ENCODE measurements at regions not wholly inside any gene's neighbourhood (a gene's known extent, or its start where the extent isn't known, plus 50 kb on each side); places are given as distances from the start of the nearest gene placed in this dataset.

- Histone ChIP-seq H3K4me3 (ENCODE audit: low read length) (no peak overlapping the region), H3K4me2 (ENCODE audit: low read depth, low read length, poor library complexity, severe bottlenecking) (no peak overlapping the region), H3K9me3 (ENCODE audit: low read length) (no peaks in the 10 kb centered on the region), H4K20me1 (ENCODE audit: insufficient read depth, low read depth, low read length) (no peaks in the 10 kb centered on the region), H3K27ac (ENCODE audit: low read length) (no peak overlapping the region), H2AFZ (ENCODE audit: low read length) (no peak overlapping the region), H3K9ac (ENCODE audit: low read length) (no peak overlapping the region), H3K27me3 (ENCODE audit: low read length) (0 out of 2 replicates have a peak, but pooled peaks cover 5% of the 10 kb centered on the region), H3K79me2 (ENCODE audit: low read length) (no peaks in the 10 kb centered on the region), H3K4me1 (ENCODE audit: low read length) (peaks cover 36% of the 10 kb centered on the region), H3K36me3 (ENCODE audit: insufficient read depth, low read length) (no peaks in the 10 kb centered on the region), H3K9me2 (replicated peaks; ENCODE audit: insufficient read depth, low read length) (no peaks in the 10 kb centered on the region)
- no peak for DNase-seq
Measured at GRCh38 chr14:22513066-22513812, 75.8 kb downstream of the DAD1 start.

DNA sequence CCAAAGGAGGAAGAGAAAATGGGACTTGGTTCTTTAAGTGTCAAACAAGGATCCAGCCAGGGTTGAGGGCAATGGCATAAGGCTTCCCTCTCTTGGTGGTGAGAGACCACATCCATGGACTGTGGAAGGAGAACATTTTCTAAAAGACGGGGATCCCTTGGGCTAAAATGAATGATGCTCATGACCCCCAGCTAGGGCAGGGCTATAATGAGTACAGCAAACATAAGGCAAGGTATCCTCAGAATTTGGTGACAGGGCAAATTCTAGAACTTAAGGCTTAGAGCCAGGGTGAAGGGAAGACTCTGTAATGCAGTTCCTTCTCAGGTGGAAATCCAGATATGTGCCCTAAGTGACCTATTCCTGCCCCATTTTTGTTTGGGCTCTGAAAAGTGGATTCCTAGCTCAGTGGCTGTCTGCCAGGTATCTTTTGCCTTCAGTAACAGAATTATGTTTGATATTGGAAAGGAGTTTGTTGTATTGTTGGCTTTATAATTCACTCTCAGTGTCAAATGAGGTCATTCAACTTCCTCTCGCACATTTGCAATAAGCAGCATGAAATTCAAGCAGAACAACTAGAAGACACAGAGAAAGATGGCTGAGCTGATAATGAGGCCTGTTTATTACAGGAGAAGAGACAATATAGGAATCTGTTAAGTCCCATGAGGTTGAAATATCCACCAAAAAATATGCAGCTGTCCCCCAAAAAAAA, 76.8 kb downstream of the DAD1 start:
- H3K4me3 ChIP-seq (ENCODE audit: low read length), result no peak overlapping the region
- H3K9ac ChIP-seq (ENCODE audit: low read length), result no peak overlapping the region
- 0 out of 2 replicates have a peak, but pooled peaks cover 5% of the 10 kb centered on the region for H3K27me3 ChIP-seq (ENCODE audit: low read length)
- H3K36me3 ChIP-seq (ENCODE audit: insufficient read depth, low read length), result no peaks in the 10 kb centered on the region
- H3K9me2 ChIP-seq (replicated peaks; ENCODE audit: insufficient read depth, low read length), result no peaks in the 10 kb centered on the region
- peaks cover 33% of the 10 kb centered on the region for H3K4me1 ChIP-seq (ENCODE audit: low read length)
- H3K79me2 ChIP-seq (ENCODE audit: low read length), result no peaks in the 10 kb centered on the region
- H2AFZ ChIP-seq (ENCODE audit: low read length), result no peak overlapping the region
- H3K4me2 ChIP-seq (ENCODE audit: low read depth, low read length, poor library complexity, severe bottlenecking), result no peak overlapping the region
- DNase-seq, result no peak
- H3K9me3 ChIP-seq (ENCODE audit: low read length), result no peaks in the 10 kb centered on the region
- no peaks in the 10 kb centered on the region for H4K20me1 ChIP-seq (ENCODE audit: insufficient read depth, low read depth, low read length)
- H3K27ac ChIP-seq (ENCODE audit: low read length), result no peak overlapping the region

DNA sequence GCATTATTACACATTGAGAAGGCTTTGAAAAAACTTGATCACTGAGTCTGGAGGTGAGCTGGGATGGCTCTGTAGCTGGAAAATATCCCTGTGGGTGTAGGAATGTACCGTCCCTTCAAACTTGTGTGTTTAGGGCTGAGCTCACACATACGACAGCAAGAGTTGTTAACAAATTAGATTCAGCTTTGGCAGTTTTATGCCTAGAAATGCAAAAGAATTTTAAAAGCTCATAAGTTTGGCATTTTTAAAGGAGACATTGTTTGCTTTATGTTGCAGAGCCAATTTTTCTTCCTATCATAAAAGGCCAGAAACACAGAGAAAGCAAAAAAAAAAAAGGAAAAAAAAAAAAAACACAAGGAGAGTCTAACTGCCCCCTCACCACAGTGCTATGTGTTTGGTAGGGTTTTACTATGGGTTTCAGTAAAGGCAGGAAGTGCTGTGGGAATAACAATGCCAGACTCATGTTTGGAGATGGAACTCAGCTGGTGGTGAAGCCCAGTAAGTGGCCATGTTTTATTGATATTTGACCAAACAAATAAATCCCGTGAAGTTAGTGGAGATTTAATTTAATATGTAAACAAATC, 78.4 kb downstream of the DAD1 start:
- Histone ChIP-seq H3K79me2 (ENCODE audit: low read length) (no peaks in the 10 kb centered on the region), H3K4me2 (ENCODE audit: low read depth, low read length, poor library complexity, severe bottlenecking) (no peak overlapping the region), H3K4me1 (ENCODE audit: low read length) (peaks cover 23% of the 10 kb centered on the region), H3K27ac (ENCODE audit: low read length) (no peak overlapping the region), H3K4me3 (ENCODE audit: low read length) (no peak overlapping the region), H4K20me1 (ENCODE audit: insufficient read depth, low read depth, low read length) (no peaks in the 10 kb centered on the region), H3K27me3 (ENCODE audit: low read length) (no peaks in the 10 kb centered on the region; the same call in 1 of the 2 replicates), H3K9ac (ENCODE audit: low read length) (no peak overlapping the region), H2AFZ (ENCODE audit: low read length) (no peak overlapping the region), H3K36me3 (ENCODE audit: insufficient read depth, low read length) (no peaks in the 10 kb centered on the region), H3K9me2 (replicated peaks; ENCODE audit: insufficient read depth, low read length) (no peaks in the 10 kb centered on the region), H3K9me3 (ENCODE audit: low read length) (no peaks in the 10 kb centered on the region)
- no peak for DNase-seq

DNA sequence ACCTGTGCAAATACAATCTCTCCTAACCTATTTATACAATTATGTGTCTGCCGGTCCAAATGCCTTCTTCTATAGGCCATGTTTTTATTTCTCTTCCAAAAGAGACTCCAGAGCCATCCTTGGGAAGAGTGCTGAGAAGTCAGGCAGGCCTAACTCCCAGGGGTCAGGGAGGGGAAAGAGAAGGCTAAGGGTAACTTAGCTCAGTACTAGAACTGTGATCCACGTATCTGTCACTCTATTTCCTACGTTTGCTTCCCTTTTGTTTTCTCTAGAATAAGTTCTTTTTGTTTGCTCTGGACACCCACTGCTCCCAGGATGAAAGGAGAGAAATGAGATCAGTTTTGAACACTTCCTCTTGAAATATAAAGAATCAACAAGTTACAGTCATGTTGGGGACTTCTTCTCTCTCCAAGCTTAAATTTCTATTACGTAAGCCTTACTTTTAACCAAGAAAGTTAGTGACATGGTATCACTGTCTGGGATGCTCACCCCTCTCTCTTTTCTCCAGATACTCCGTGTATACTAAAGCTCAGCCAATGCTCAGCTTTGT, 79.2 kb downstream of the DAD1 start:
- H3K9me2 ChIP-seq (replicated peaks; ENCODE audit: insufficient read depth, low read length), result no peaks in the 10 kb centered on the region
- H4K20me1 ChIP-seq (ENCODE audit: insufficient read depth, low read depth, low read length), result no peaks in the 10 kb centered on the region
- no peak overlapping the region for H3K27ac ChIP-seq (ENCODE audit: low read length)
- H3K27me3 ChIP-seq (ENCODE audit: low read length), result no peaks in the 10 kb centered on the region; the same call in 1 of the 2 replicates
- H3K9ac ChIP-seq (ENCODE audit: low read length), result no peak overlapping the region
- peaks cover 19% of the 10 kb centered on the region for H3K4me1 ChIP-seq (ENCODE audit: low read length)
- H3K9me3 ChIP-seq (ENCODE audit: low read length), result no peaks in the 10 kb centered on the region
- H3K36me3 ChIP-seq (ENCODE audit: insufficient read depth, low read length), result no peaks in the 10 kb centered on the region
- DNase-seq, result no peak
- no peak overlapping the region for H2AFZ ChIP-seq (ENCODE audit: low read length)
- no peak overlapping the region for H3K4me2 ChIP-seq (ENCODE audit: low read depth, low read length, poor library complexity, severe bottlenecking)
- no peaks in the 10 kb centered on the region for H3K79me2 ChIP-seq (ENCODE audit: low read length)
- H3K4me3 ChIP-seq (ENCODE audit: low read length), result no peak overlapping the region

DNA sequence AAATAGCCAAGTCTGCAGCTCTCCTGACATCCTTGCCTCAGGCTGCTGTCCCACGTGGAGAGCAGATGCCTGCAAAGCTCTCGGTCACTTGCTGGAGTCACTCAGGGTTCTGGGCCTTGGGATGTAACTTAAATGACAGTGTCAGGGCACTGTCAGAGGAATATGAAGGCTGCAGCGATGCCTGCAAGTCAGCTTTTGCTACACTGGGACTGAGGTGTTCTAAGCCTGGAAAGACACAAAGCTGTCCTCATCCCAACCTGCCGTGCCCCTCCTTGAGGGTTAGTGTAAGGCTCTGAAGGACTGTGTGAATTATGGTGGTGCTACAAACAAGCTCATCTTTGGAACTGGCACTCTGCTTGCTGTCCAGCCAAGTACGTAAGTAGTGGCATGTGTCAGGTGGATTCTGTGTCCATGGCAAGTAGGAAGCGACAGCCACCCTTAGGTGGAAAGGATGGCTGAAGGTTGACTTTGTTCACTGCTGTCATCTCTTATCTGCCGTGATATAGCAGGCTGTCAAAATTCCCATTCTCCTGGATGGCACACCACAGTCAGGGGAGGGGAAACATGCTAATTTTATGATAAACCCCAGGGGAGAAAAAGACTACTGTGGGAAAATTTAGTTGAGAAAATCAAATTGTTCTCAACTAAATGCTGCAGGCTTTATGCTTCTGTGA, 79.9 kb downstream of the DAD1 start:
- H2AFZ ChIP-seq (ENCODE audit: low read length), result no peak overlapping the region
- no peaks in the 10 kb centered on the region; the same call in 1 of the 2 replicates for H3K27me3 ChIP-seq (ENCODE audit: low read length)
- H3K9me2 ChIP-seq (replicated peaks; ENCODE audit: insufficient read depth, low read length), result no peaks in the 10 kb centered on the region
- H3K4me3 ChIP-seq (ENCODE audit: low read length), result no peak overlapping the region
- no peaks in the 10 kb centered on the region for H3K79me2 ChIP-seq (ENCODE audit: low read length)
- no peaks in the 10 kb centered on the region for H3K9me3 ChIP-seq (ENCODE audit: low read length)
- peaks cover 19% of the 10 kb centered on the region for H3K4me1 ChIP-seq (ENCODE audit: low read length)
- H4K20me1 ChIP-seq (ENCODE audit: insufficient read depth, low read depth, low read length), result no peaks in the 10 kb centered on the region
- no peak overlapping the region for H3K27ac ChIP-seq (ENCODE audit: low read length)
- H3K4me2 ChIP-seq (ENCODE audit: low read depth, low read length, poor library complexity, severe bottlenecking), result no peak overlapping the region
- DNase-seq, result no peak
- no peaks in the 10 kb centered on the region for H3K36me3 ChIP-seq (ENCODE audit: insufficient read depth, low read length)
- H3K9ac ChIP-seq (ENCODE audit: low read length), result no peak overlapping the region

DNA sequence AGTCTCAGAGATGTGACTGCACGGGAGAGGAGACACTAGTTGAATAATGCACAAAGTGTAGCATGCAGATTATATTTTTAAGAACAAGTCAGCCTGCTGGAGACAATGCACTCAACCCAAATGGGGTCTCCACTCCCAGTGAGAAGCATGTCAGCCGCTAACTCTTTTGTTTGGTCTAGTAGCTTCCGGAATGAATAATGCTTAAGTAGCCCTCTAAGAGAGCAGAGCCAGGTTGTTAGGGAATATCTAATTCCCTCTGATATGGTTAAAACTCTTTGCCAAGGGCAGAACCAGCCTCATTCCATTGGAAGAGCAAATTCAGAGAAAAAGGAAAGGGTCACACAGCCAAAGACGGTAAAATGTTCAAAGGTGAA, 80.4 kb downstream of the DAD1 start:
- no peak overlapping the region; the same call in 1 of the 2 replicates for H2AFZ ChIP-seq (ENCODE audit: low read length)
- H3K4me3 ChIP-seq (ENCODE audit: low read length), result no peak overlapping the region
- H3K36me3 ChIP-seq (ENCODE audit: insufficient read depth, low read length), result no peaks in the 10 kb centered on the region
- no peaks in the 10 kb centered on the region for H3K79me2 ChIP-seq (ENCODE audit: low read length)
- H3K4me2 ChIP-seq (ENCODE audit: low read depth, low read length, poor library complexity, severe bottlenecking), result no peak overlapping the region
- H3K9me3 ChIP-seq (ENCODE audit: low read length), result no peaks in the 10 kb centered on the region
- no peaks in the 10 kb centered on the region for H3K9me2 ChIP-seq (replicated peaks; ENCODE audit: insufficient read depth, low read length)
- H3K9ac ChIP-seq (ENCODE audit: low read length), result no peak overlapping the region
- DNase-seq, result no peak
- H4K20me1 ChIP-seq (ENCODE audit: insufficient read depth, low read depth, low read length), result no peaks in the 10 kb centered on the region
- no peak overlapping the region for H3K27ac ChIP-seq (ENCODE audit: low read length)
- H3K27me3 ChIP-seq (ENCODE audit: low read length), result no peaks in the 10 kb centered on the region; the same call in 1 of the 2 replicates
- H3K4me1 ChIP-seq (ENCODE audit: low read length), result peaks cover 19% of the 10 kb centered on the region

- no peaks in the 10 kb centered on the region for H3K9me2 ChIP-seq (replicated peaks; ENCODE audit: insufficient read depth, low read length)
- no peak overlapping the region for H3K4me2 ChIP-seq (ENCODE audit: low read depth, low read length, poor library complexity, severe bottlenecking)
- no peak overlapping the region; the same call in 1 of the 2 replicates for H2AFZ ChIP-seq (ENCODE audit: low read length)
- no peaks in the 10 kb centered on the region for H3K79me2 ChIP-seq (ENCODE audit: low read length)
- H3K27me3 ChIP-seq (ENCODE audit: low read length), result no peaks in the 10 kb centered on the region; the same call in 1 of the 2 replicates
- H3K9me3 ChIP-seq (ENCODE audit: low read length), result no peaks in the 10 kb centered on the region
- no peak overlapping the region for H3K4me3 ChIP-seq (ENCODE audit: low read length)
- no peaks in the 10 kb centered on the region for H3K36me3 ChIP-seq (ENCODE audit: insufficient read depth, low read length)
- DNase-seq, result no peak
- no peak overlapping the region for H3K9ac ChIP-seq (ENCODE audit: low read length)
- peaks cover 19% of the 10 kb centered on the region for H3K4me1 ChIP-seq (ENCODE audit: low read length)
- no peaks in the 10 kb centered on the region for H4K20me1 ChIP-seq (ENCODE audit: insufficient read depth, low read depth, low read length)
- H3K27ac ChIP-seq (ENCODE audit: low read length), result no peak overlapping the region
Measured at GRCh38 chr14:22508150-22508457, 80.9 kb downstream of the DAD1 start.

All from Karpas-422 (cell line).